Parathyroid adenoma (tissue), 2 donors: ENCODE measurements at regions not wholly inside any gene's neighbourhood (a gene's known extent, or its start where the extent isn't known, plus 50 kb on each side); places are given as distances from the start of the nearest gene placed in this dataset.

Experiments used
- H2AFZ ChIP-seq: fragments of 300-600 bp; sonication (generic); one replicate; pipeline ENCODE4 v1.7.0; 2017; ENCODE audit warnings: antibody characterized with exemption, mild to moderate bottlenecking
- H3K27ac ChIP-seq: fragments of 300-600 bp; sonication (generic); one replicate; pipeline ENCODE4 v1.7.0; 2017
- H3K27me3 ChIP-seq: fragments of 300-600 bp; sonication (generic); one replicate; pipeline ENCODE4 v1.7.0; 2017; ENCODE audit warnings: low read length; ENCODE audit not compliant: control insufficient read depth, insufficient read depth
- H3K36me3 ChIP-seq: fragments of 300-600 bp; sonication (generic); one replicate; pipeline ENCODE4 v1.7.0; 2017; ENCODE audit warnings: low read length; ENCODE audit not compliant: control insufficient read depth, insufficient read depth
- H3K4me1 ChIP-seq: fragments of 300-600 bp; sonication (generic); one replicate; pipeline ENCODE4 v1.7.0; 2017; ENCODE audit warnings: control low read depth
- H3K4me2 ChIP-seq: fragments of 300-600 bp; sonication (generic); one replicate; pipeline ENCODE4 v1.7.0; 2017; ENCODE audit warnings: low read length
- H3K4me3 ChIP-seq: fragments of 300-600 bp; sonication (generic); one replicate; pipeline ENCODE4 v1.7.0; 2017; ENCODE audit warnings: low read depth, low read length
- H3K79me2 ChIP-seq: fragments of 300-600 bp; sonication (generic); one replicate; pipeline ENCODE4 v1.7.0; 2017; ENCODE audit warnings: control low read depth
- H3K9ac ChIP-seq: fragments of 300-600 bp; sonication (generic); one replicate; pipeline ENCODE4 v1.7.0; 2017; ENCODE audit warnings: mild to moderate bottlenecking
- H3K9me3 ChIP-seq: fragments of 300-600 bp; sonication (generic); one replicate; pipeline ENCODE4 v1.7.0; 2017; ENCODE audit warnings: low read length; ENCODE audit not compliant: control insufficient read depth
- CTCF ChIP-seq: fragments of 300-600 bp; sonication (generic); IDR thresholded peaks from one replicate; pipeline ENCODE4 v1.7.0; 2017; ENCODE audit warnings: antibody characterized with exemption, mild to moderate bottlenecking
- donor health status: primary hyperparathyroidism.

GRCh38 chr6:140563728-140564127 lies 1189.3 kb upstream of the CITED2 start:
- no peak for TF ChIP-seq CTCF

GRCh38 chr6:140561701-140562100 lies 1187.3 kb upstream of the CITED2 start:
- no peak overlapping the region for H3K4me2 ChIP-seq
- no peak for TF ChIP-seq CTCF
- H3K9ac ChIP-seq, result no peak overlapping the region
- no peak overlapping the region for H3K27ac ChIP-seq
- no peaks in the 10 kb centered on the region for H3K4me1 ChIP-seq
- H3K36me3 ChIP-seq, result no peaks in the 10 kb centered on the region
- H3K4me3 ChIP-seq, result no peak overlapping the region
- H3K9me3 ChIP-seq, result no peaks in the 10 kb centered on the region
- H3K79me2 ChIP-seq, result no peaks in the 10 kb centered on the region
- H3K27me3 ChIP-seq, result no peaks in the 10 kb centered on the region
- H2AFZ ChIP-seq, result no peak overlapping the region

More at GRCh38 chr6:140563728-140564127, 1189.3 kb upstream of the CITED2 start:
- Histone ChIP-seq H3K27ac (no peak overlapping the region), H3K4me3 (no peak overlapping the region), H3K9me3 (no peaks in the 10 kb centered on the region), H3K36me3 (no peaks in the 10 kb centered on the region), H3K9ac (no peak overlapping the region), H3K4me2 (no peak overlapping the region), H2AFZ (no peak overlapping the region), H3K27me3 (no peaks in the 10 kb centered on the region), H3K4me1 (no peaks in the 10 kb centered on the region), H3K79me2 (no peaks in the 10 kb centered on the region)

GRCh38 chr6:140560671-140561070 lies 1186.2 kb upstream of the CITED2 start:
- TF ChIP-seq CTCF, result no peak
- H2AFZ ChIP-seq, result no peak overlapping the region

GRCh38 chr6:140559458-140559857 lies 1185.0 kb upstream of the CITED2 start:
- Histone ChIP-seq H3K36me3 (no peaks in the 10 kb centered on the region), H3K27ac (no peak overlapping the region), H3K9me3 (no peaks in the 10 kb centered on the region), H3K4me3 (no peak overlapping the region), H3K4me2 (no peak overlapping the region), H3K4me1 (no peaks in the 10 kb centered on the region), H2AFZ (no peak overlapping the region), H3K79me2 (no peaks in the 10 kb centered on the region), H3K9ac (no peak overlapping the region), H3K27me3 (no peaks in the 10 kb centered on the region)
- no peak for TF ChIP-seq CTCF

More at GRCh38 chr6:140560671-140561070, 1186.2 kb upstream of the CITED2 start:
- no peak overlapping the region for H3K9ac ChIP-seq
- H3K9me3 ChIP-seq, result no peaks in the 10 kb centered on the region
- H3K79me2 ChIP-seq, result no peaks in the 10 kb centered on the region
- H3K4me2 ChIP-seq, result no peak overlapping the region
- H3K27me3 ChIP-seq, result no peaks in the 10 kb centered on the region
- H3K27ac ChIP-seq, result no peak overlapping the region
- H3K4me3 ChIP-seq, result no peak overlapping the region
- H3K36me3 ChIP-seq, result no peaks in the 10 kb centered on the region
- no peaks in the 10 kb centered on the region for H3K4me1 ChIP-seq

- TF ChIP-seq CTCF, result no peak
- H3K27me3 ChIP-seq, result no peaks in the 10 kb centered on the region
- no peak overlapping the region for H3K9ac ChIP-seq
- H2AFZ ChIP-seq, result no peak overlapping the region
- no peaks in the 10 kb centered on the region for H3K36me3 ChIP-seq
- no peak overlapping the region for H3K4me3 ChIP-seq
- H3K27ac ChIP-seq, result no peak overlapping the region
- no peak overlapping the region for H3K4me2 ChIP-seq
- no peaks in the 10 kb centered on the region for H3K79me2 ChIP-seq
- no peaks in the 10 kb centered on the region for H3K9me3 ChIP-seq
- no peaks in the 10 kb centered on the region for H3K4me1 ChIP-seq
These were observed 1180.0 kb upstream of the CITED2 start for GRCh38 chr6:140554421-140554820.
